GM23248 (cell line): ENCODE measurements at regions not wholly inside any gene's neighbourhood (a gene's known extent, or its start where the extent isn't known, plus 50 kb on each side); places are given as distances from the start of the nearest gene placed in this dataset.

Experiments used
- DNase-seq: peaks from one replicate; pipeline ENCODE4 v3.0.0-alpha.2; 2015
- H2AFZ ChIP-seq: fragments of 200-600 bp; sonication (generic); 2 replicates; pipeline ENCODE4 v1.6.1; 2016; ENCODE audit warnings: antibody characterized with exemption
- H3F3A ChIP-seq: fragments of 200-600 bp; sonication (generic); 2 replicates; pipeline ENCODE4 v1.6.1; 2016; ENCODE audit warnings: mild to moderate bottlenecking, antibody characterized with exemption, mixed run types; ENCODE audit not compliant: insufficient read depth
- H3K27ac ChIP-seq: fragments of 200-600 bp; sonication (generic); 2 replicates; pipeline ENCODE4 v1.5.1; 2016; ENCODE audit warnings: mild to moderate bottlenecking
- H3K27me3 ChIP-seq: fragments of 200-600 bp; sonication (generic); replicated peaks from 2 replicates; pipeline ENCODE4 v1.6.1; 2016; ENCODE audit warnings: mild to moderate bottlenecking; ENCODE audit not compliant: insufficient read depth
- H3K36me3 ChIP-seq: fragments of 200-600 bp; sonication (generic); 2 replicates; pipeline ENCODE4 v1.6.1; 2016; ENCODE audit warnings: low read depth, mild to moderate bottlenecking
- H3K4me1 ChIP-seq: fragments of 200-600 bp; sonication (generic); 2 replicates; pipeline ENCODE4 v1.6.1; 2016; ENCODE audit warnings: mild to moderate bottlenecking; ENCODE audit not compliant: insufficient read depth
- H3K4me2 ChIP-seq: fragments of 200-600 bp; sonication (generic); one replicate; pipeline ENCODE4 v1.6.1; 2016; ENCODE audit warnings: mild to moderate bottlenecking; ENCODE audit not compliant: unreplicated experiment
- H3K4me3 ChIP-seq: fragments of 200-600 bp; sonication (generic); 2 replicates; pipeline ENCODE4 v1.5.1; 2016; ENCODE audit warnings: mild to moderate bottlenecking
- H3K79me2 ChIP-seq: fragments of 200-600 bp; sonication (generic); 2 replicates; pipeline ENCODE4 v1.6.1; 2016; ENCODE audit warnings: mild to moderate bottlenecking; ENCODE audit not compliant: insufficient read depth
- H3K9ac ChIP-seq: fragments of 200-600 bp; sonication (generic); 2 replicates; pipeline ENCODE4 v1.6.1; 2016; ENCODE audit warnings: mild to moderate bottlenecking
- H3K9me2 ChIP-seq: fragments of 200-600 bp; sonication (generic); 2 replicates; pipeline ENCODE4 v1.6.1; 2016; ENCODE audit warnings: mixed run types, mild to moderate bottlenecking, moderate library complexity; ENCODE audit not compliant: insufficient read depth
- H3K9me3 ChIP-seq: fragments of 200-600 bp; sonication (generic); one replicate; pipeline ENCODE4 v1.6.1; 2017; ENCODE audit warnings: low read depth
- H4K20me1 ChIP-seq: fragments of 200-600 bp; sonication (generic); 2 replicates; pipeline ENCODE4 v1.6.0; 2016; ENCODE audit not compliant: insufficient read depth
- EZH2 ChIP-seq: fragments of 200-600 bp; sonication (generic); IDR thresholded peaks from 2 replicates; pipeline ENCODE4 v1.6.1; 2018; ENCODE audit warnings: antibody characterized with exemption, mild to moderate bottlenecking; ENCODE audit not compliant: insufficient read depth, poor library complexity, severe bottlenecking
- EZH2phosphoT487 ChIP-seq: fragments of 200-600 bp; sonication (generic); IDR thresholded peaks from 2 replicates; pipeline ENCODE4 v1.6.1; 2018; ENCODE audit warnings: antibody characterized with exemption, moderate library complexity, mild to moderate bottlenecking, low read depth; ENCODE audit not compliant: insufficient read depth
- WGBS, 2 experiments: methylation state at CpG; one replicate each; pipeline ENCODE4 v1.1.6; 2015 to 2017; ENCODE audit warnings: low lambda C conversion rate in 2 of 2, low coverage in 1 of 2; ENCODE audit errors: missing lambda C conversion rate in 2 of 2; 5-methylcytosine and 5-hydroxymethylcytosine counted together
- in situ Hi-C: fragments of 300-500 bp; cut with MboI; formaldehyde crosslinking; loops from 2 replicates; pipeline ENCODE4 v1.15.0; 2020

DNA sequence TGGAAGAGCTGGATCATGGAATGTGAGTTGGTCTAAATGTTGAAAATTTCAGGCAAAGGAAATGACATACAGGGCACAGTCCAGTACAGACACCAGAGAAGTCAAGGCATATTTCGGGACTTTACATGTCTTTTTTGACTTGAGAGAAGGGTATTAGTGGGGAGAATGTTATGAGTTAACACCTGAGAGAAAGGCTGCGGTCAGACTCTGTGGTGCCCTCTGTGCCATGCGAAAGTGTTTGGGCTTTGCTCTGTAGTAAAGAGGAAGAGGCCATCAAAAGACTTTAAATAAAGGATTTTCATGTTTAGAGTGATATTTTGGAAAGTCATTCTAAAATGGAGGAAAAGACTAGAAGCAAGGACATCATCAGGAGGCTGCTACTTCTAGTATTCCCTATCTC is 607.4 kb downstream of the CCSER2 start:
- no peaks in the 10 kb centered on the region for H3K9me3 ChIP-seq
- H3K27me3 ChIP-seq, result no peaks in the 10 kb centered on the region
- no peak for DNase-seq
- no peak overlapping the region for H3K9ac ChIP-seq
- H3K36me3 ChIP-seq, result no peaks in the 10 kb centered on the region
- H3K4me1 ChIP-seq, result no peaks in the 10 kb centered on the region
- no peak overlapping the region for H2AFZ ChIP-seq
- no peak overlapping the region for H3K27ac ChIP-seq
- H4K20me1 ChIP-seq, result no peaks in the 10 kb centered on the region
- no peak overlapping the region for H3K4me3 ChIP-seq
- in situ Hi-C loops, result no loop called here
- H3K79me2 ChIP-seq, result no peaks in the 10 kb centered on the region
- WGBS, 2 experiments, result 20 to 31% methylated on average over 3 of the region's 3 CpGs
- no peaks in the 10 kb centered on the region for H3F3A ChIP-seq
- no peaks in the 10 kb centered on the region for H3K9me2 ChIP-seq
- TF ChIP-seq EZH2 (no peak), EZH2phosphoT487 (no peak)
- H3K4me2 ChIP-seq, result no peak overlapping the region

DNA sequence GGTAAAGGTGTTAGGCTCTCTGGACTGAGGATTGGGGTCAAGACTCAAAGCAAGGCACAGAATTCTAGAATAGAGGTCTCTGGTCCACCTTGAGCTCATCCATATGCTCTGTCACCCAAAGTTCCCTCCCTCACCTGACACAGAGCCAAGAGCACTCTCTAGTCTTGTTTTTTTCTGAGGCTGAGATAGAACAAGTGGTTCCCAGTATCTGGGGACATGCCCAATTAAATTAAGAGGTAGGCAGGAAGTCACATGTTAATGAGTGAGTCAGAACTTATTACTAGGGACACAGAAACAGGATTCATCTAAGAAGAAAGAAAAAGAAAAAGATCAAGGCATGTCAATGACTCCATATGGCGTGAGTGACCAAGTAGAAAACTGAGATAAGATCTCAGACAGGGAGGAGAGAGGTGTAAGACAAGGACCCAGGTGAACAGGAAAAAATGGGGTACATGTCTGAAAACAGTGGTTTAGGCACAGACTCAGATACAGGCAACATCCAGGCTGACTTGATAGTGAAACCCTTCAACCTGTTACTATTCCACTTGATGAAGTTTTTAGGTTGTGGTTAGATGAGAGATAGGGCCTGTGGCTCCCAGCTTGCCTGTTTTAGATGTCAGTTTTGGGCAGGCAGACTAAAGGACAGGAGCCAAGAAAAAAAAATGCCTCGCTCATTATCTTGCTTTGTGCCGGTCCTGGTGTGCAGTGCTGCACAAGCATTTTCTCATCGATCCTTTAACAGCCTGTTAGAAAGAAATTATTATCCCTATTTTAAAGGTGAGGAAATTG is 609.9 kb downstream of the CCSER2 start:
- no peak for DNase-seq
- 33 to 34% methylated on average over 4 of the region's 4 CpGs for WGBS, 2 experiments
- H3K9ac ChIP-seq, result no peak overlapping the region
- H3K4me1 ChIP-seq, result no peaks in the 10 kb centered on the region
- no peaks in the 10 kb centered on the region for H3K9me3 ChIP-seq
- H3K79me2 ChIP-seq, result no peaks in the 10 kb centered on the region
- H3K36me3 ChIP-seq, result no peaks in the 10 kb centered on the region
- in situ Hi-C loops, result no loop called here
- no peak overlapping the region for H2AFZ ChIP-seq
- no peak overlapping the region for H3K4me2 ChIP-seq
- H3K4me3 ChIP-seq, result no peak overlapping the region
- no peaks in the 10 kb centered on the region for H3K9me2 ChIP-seq
- no peaks in the 10 kb centered on the region for H4K20me1 ChIP-seq
- TF ChIP-seq EZH2phosphoT487, result no peak
- TF ChIP-seq EZH2, result no peak
- no peaks in the 10 kb centered on the region for H3F3A ChIP-seq
- H3K27me3 ChIP-seq, result no peaks in the 10 kb centered on the region
- no peak overlapping the region for H3K27ac ChIP-seq

DNA sequence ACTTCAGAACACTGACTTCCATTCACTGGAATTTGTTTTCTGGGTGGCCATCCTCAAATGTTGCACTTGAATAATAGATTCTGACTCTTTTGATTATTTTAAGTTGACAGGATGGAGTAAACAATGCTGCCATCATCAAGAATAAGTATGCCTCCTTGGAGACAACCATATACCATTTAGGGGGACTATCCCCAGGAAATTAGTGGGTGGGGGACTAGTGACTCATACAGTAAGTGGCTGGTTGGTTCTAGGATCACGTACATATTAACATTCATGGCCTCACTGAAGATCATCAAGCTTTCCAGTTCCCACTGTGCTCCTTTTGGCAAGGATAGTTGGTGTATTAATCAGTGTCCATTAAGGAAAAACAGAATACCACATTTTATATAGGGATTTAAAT is 615.2 kb downstream of the CCSER2 start:
- H3K4me2 ChIP-seq, result no peak overlapping the region
- TF ChIP-seq EZH2 (no peak), EZH2phosphoT487 (no peak)
- no peaks in the 10 kb centered on the region for H3F3A ChIP-seq
- no peaks in the 10 kb centered on the region for H3K9me2 ChIP-seq
- no peak for DNase-seq
- H3K4me3 ChIP-seq, result no peak overlapping the region
- H3K79me2 ChIP-seq, result no peaks in the 10 kb centered on the region
- no peak overlapping the region for H2AFZ ChIP-seq
- H3K9ac ChIP-seq, result no peak overlapping the region
- in situ Hi-C loops, result no loop called here
- H3K27me3 ChIP-seq, result no peaks in the 10 kb centered on the region
- no peaks in the 10 kb centered on the region for H3K9me3 ChIP-seq
- no peak overlapping the region for H3K27ac ChIP-seq
- 4 to 13% methylated on average over 1 of the region's 1 CpG for WGBS, 2 experiments
- no peaks in the 10 kb centered on the region for H3K4me1 ChIP-seq
- H3K36me3 ChIP-seq, result no peaks in the 10 kb centered on the region
- no peaks in the 10 kb centered on the region for H4K20me1 ChIP-seq

DNA sequence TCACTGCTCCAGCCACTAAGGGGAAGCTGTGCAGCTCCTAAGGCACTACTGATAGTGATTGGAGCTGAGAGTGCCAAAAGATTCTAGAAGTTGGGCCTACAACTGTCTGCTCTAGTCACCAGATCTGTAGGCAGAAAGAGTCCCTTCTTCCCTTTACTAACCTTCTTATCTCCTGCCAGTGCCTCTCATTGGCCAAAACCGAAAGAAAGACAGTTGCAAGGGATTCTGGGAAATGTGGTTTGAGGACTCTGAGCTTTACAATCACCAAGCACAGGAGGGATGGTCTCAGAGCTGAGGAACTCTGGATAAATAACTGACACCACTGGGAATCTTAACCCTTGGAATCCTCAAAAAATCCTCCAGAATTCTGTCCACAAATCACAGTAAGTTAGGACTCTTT is 615.8 kb downstream of the CCSER2 start:
- Histone ChIP-seq H3K27me3 (no peaks in the 10 kb centered on the region), H3K36me3 (no peaks in the 10 kb centered on the region), H3K4me3 (no peak overlapping the region), H3K79me2 (no peaks in the 10 kb centered on the region), H3K9me2 (no peaks in the 10 kb centered on the region), H3K4me1 (no peaks in the 10 kb centered on the region), H3K27ac (no peak overlapping the region), H3K4me2 (no peak overlapping the region), H2AFZ (no peak overlapping the region), H3F3A (no peaks in the 10 kb centered on the region), H3K9me3 (no peaks in the 10 kb centered on the region), H3K9ac (no peak overlapping the region), H4K20me1 (no peaks in the 10 kb centered on the region)
- in situ Hi-C loops, result no loop called here
- 5% methylated on average over 1 of the region's 1 CpG for WGBS, 2 experiments
- TF ChIP-seq EZH2phosphoT487, result no peak
- no peak for TF ChIP-seq EZH2
- no peak for DNase-seq

DNA sequence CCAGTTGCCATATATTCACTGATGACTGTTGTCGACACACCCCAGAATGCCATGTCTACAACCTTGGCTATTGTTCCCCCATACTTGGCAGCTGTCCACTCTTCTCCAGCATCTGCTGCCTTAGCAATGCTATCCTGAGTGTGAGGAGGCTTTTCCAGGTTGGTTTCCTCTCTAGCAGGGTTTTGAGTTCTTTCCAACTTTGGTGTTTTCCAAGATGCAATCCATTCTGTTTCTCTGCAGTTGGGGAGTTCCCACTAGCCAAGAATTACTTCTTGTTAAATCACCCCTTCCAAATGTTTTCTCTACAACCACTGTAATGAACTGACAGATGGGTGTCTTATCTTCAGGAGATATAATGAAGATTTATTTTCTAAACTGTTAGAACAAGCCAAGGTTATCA is 617.4 kb downstream of the CCSER2 start:
- Histone ChIP-seq H3K4me3 (no peak overlapping the region), H3K4me1 (no peaks in the 10 kb centered on the region), H3K4me2 (no peak overlapping the region), H2AFZ (no peak overlapping the region), H3K9me2 (no peaks in the 10 kb centered on the region), H3K27ac (no peak overlapping the region), H3K79me2 (no peaks in the 10 kb centered on the region), H3K9ac (no peak overlapping the region), H3K27me3 (no peaks in the 10 kb centered on the region), H3F3A (no peaks in the 10 kb centered on the region), H3K36me3 (no peaks in the 10 kb centered on the region), H4K20me1 (no peaks in the 10 kb centered on the region), H3K9me3 (no peaks in the 10 kb centered on the region)
- in situ Hi-C loops, result no loop called here
- TF ChIP-seq EZH2phosphoT487 (no peak), EZH2 (no peak)
- DNase-seq, result no peak
- WGBS, 2 experiments, result 38 to 47% methylated on average over 1 of the region's 1 CpG
